Adrenal gland (tissue), 9 donors: ENCODE measurements at regions not wholly inside any gene's neighbourhood (a gene's known extent, or its start where the extent isn't known, plus 50 kb on each side); places are given as distances from the start of the nearest gene placed in this dataset.

ENCODE experiments used
- DNase-seq, 7 donors: peaks; one replicate each; pipeline ENCODE4 v3.0.0-alpha.2; 2019 to 2020
- H3K27ac ChIP-seq, 5 donors: fragments of 200-600 bp; sonication (generic) in 4 of 5; 1 replicate in 3 of 5; 2 replicates in 2 of 5; pipeline versions ENCODE4 v1.5.1 to v1.8.0; 2016 to 2020; ENCODE audit warnings: mild to moderate bottlenecking in 1 of 5
- H3K27me3 ChIP-seq: fragments of 200-600 bp; 2 replicates; pipeline ENCODE4 v1.8.0; 2021
- H3K36me3 ChIP-seq, 2 donors: fragments of 200-600 bp; replicated peaks in 1 of 2; 1 replicate in 1 of 2; 2 replicates in 1 of 2; pipeline versions ENCODE4 v1.5.1 to v1.8.0; 2018 to 2022
- H3K4me1 ChIP-seq, 2 donors: fragments of 200-600 bp; replicated peaks in 1 of 2; 1 replicate in 1 of 2; 2 replicates in 1 of 2; pipeline versions ENCODE4 v1.5.1 to v1.8.0; 2018 to 2021
- H3K4me3 ChIP-seq, 4 donors: fragments of 200-600 bp; sonication (generic) in 3 of 4; one replicate each; pipeline ENCODE4 v1.5.1; 2016 to 2018
- H3K9me3 ChIP-seq, 3 donors: fragments of 200-600 bp; sonication (generic) in 1 of 3; replicated peaks in 1 of 3; 1 replicate in 2 of 3; 2 replicates in 1 of 3; pipeline versions ENCODE4 v1.5.1 to v1.8.0; 2016 to 2021
- CTCF ChIP-seq, 6 experiments: fragments of 450-650 bp in 4 of 6; fragments of 200-600 bp in 2 of 6; sonication (generic) in 1 of 6; IDR thresholded peaks; 1 replicate in 5 of 6; 2 replicates in 1 of 6; pipeline versions ENCODE4 v1.5.1 to v1.8.0; 2016 to 2021; ENCODE audit warnings: antibody characterized with exemption in 6 of 6, mild to moderate bottlenecking in 2 of 6, moderate library complexity in 1 of 6
- POLR2A ChIP-seq, 2 donors: fragments of 450-650 bp; IDR thresholded peaks; one replicate each; pipeline ENCODE4 v1.6.1; 2017; ENCODE audit warnings: antibody characterized with exemption in 2 of 2, mild to moderate bottlenecking in 2 of 2, moderate library complexity in 1 of 2
- WGBS, 4 donors: extraction: QIAGEN DNeasy Blood & Tissue Kit in 2 of 4; methylation state at CpG; one replicate each; pipeline versions ENCODE4 v1.1.5 to v1.1.7; 2013 to 2017; 5-methylcytosine and 5-hydroxymethylcytosine counted together
- intact Hi-C, 2 donors: fragments of 100-400 bp; cut with DNase I; formaldehyde crosslinking; loops; one replicate each; pipeline versions ENCODE4 v1.14.1 to v1.15.0; 2022 to 2023
- donor health status: healthy with polysubstance abuse.
- donor health status: Bipolar disorder and iron deficiency.
- donor health status: DM: yes; HTN: yes; CAD: no.
- donor health status: DM: no; HTN: no; CAD: no.
- donor health status: DM: no; HTN: no; CAD: no.

GRCh38 chr2:4533806-4534205 is 830.4 kb downstream of the DCDC2C start:
- Histone ChIP-seq H3K27ac (no peak overlapping the region), H3K4me3 (no peak overlapping the region), H3K4me1 (no peaks in the 10 kb centered on the region), H3K36me3 (no peaks in the 10 kb centered on the region), H3K27me3 (no peaks in the 10 kb centered on the region), H3K9me3 (no peaks in the 10 kb centered on the region)
- no peak for DNase-seq
- TF ChIP-seq POLR2A (IDR thresholded peaks at IDR 0.05) (no peak), CTCF (IDR thresholded peaks at IDR 0.05) (no peak)
- intact Hi-C loops, result no loop called here
- 44 to 65% (median 54%) methylated on average over 2 of the region's 2 CpGs for WGBS, 4 donors

GRCh38 chr2:4539121-4539520 is 835.7 kb downstream of the DCDC2C start:
- Histone ChIP-seq H3K27ac (no peak overlapping the region), H3K27me3 (no peaks in the 10 kb centered on the region), H3K36me3 (no peaks in the 10 kb centered on the region), H3K4me3 (no peak overlapping the region), H3K9me3 (no peaks in the 10 kb centered on the region), H3K4me1 (no peaks in the 10 kb centered on the region)
- intact Hi-C loops, result no loop called here
- TF ChIP-seq CTCF (IDR thresholded peaks at IDR 0.05) (no peak), POLR2A (IDR thresholded peaks at IDR 0.05) (no peak)
- DNase-seq, result no peak
- 65 to 80% (median 77%) methylated on average over 7 to 9 of the region's 9 CpGs for WGBS, 4 donors

- no peak for TF ChIP-seq CTCF (IDR thresholded peaks at IDR 0.05)
- no peak for TF ChIP-seq POLR2A (IDR thresholded peaks at IDR 0.05)
- WGBS, 4 donors, result 69 to 73% (median 71%) methylated on average over 8 of the region's 8 CpGs
- no peak for DNase-seq
- intact Hi-C loops, result no loop called here
- Histone ChIP-seq H3K4me3 (no peak overlapping the region), H3K27me3 (no peaks in the 10 kb centered on the region), H3K36me3 (no peaks in the 10 kb centered on the region), H3K27ac (no peak overlapping the region), H3K4me1 (no peaks in the 10 kb centered on the region), H3K9me3 (no peaks in the 10 kb centered on the region)
These were observed 846.4 kb downstream of the DCDC2C start for GRCh38 chr2:4549666-4550210.

GRCh38 chr2:4551691-4552474 is 848.5 kb downstream of the DCDC2C start:
- DNase-seq, result no peak
- no peaks in the 10 kb centered on the region for H3K27me3 ChIP-seq
- H3K36me3 ChIP-seq, result no peaks in the 10 kb centered on the region
- no peak overlapping the region for H3K4me3 ChIP-seq
- no peaks in the 10 kb centered on the region for H3K9me3 ChIP-seq
- TF ChIP-seq CTCF (IDR thresholded peaks at IDR 0.05), result no peak
- no peak for TF ChIP-seq POLR2A (IDR thresholded peaks at IDR 0.05)
- no peaks in the 10 kb centered on the region for H3K4me1 ChIP-seq
- no peak overlapping the region for H3K27ac ChIP-seq
- WGBS, 4 donors, result 52 to 67% (median 61%) methylated on average over 9 of the region's 9 CpGs
- intact Hi-C loops, result no loop called here
